Keratinocyte (primary cell): ENCODE measurements at regions not wholly inside any gene's neighbourhood (a gene's known extent, or its start where the extent isn't known, plus 50 kb on each side); places are given as distances from the start of the nearest gene placed in this dataset.

Source experiments
- DNase-seq: peaks from one replicate; pipeline ENCODE4 v3.0.0-alpha.2; 2011; ENCODE audit warnings: low read depth, missing footprints, low spot score
- FAIRE-seq: peaks from 2 replicates; lab custom pipeline; 2011; peaks lifted over from hg19 to GRCh38; lab: Jason Lieb, UNC
- H2AFZ ChIP-seq: 2 replicates; pipeline ENCODE4 v1.6.0; 2012; ENCODE audit warnings: low read length, control low read depth, inconsistent platforms; ENCODE audit not compliant: control insufficient read depth
- H3K27ac ChIP-seq: 2 replicates; pipeline ENCODE4 v1.5.1; 2011; ENCODE audit warnings: low read length; ENCODE audit not compliant: control insufficient read depth, insufficient read depth
- H3K27me3 ChIP-seq: 3 replicates; pipeline ENCODE4 v1.6.0; 2011; ENCODE audit warnings: low read length; ENCODE audit not compliant: control insufficient read depth, insufficient read depth; ENCODE audit errors: extremely low read depth
- H3K36me3 ChIP-seq, 2 experiments: 2 replicates in 1 of 2; 3 replicates in 1 of 2; pipeline ENCODE4 v1.5.1; 2011; ENCODE audit warnings: low read length in 2 of 2, mild to moderate bottlenecking in 1 of 2; ENCODE audit not compliant: control insufficient read depth in 2 of 2, insufficient read depth in 2 of 2; ENCODE audit errors: extremely low read depth in 1 of 2
- H3K4me1 ChIP-seq: 3 replicates; pipeline ENCODE4 v1.5.1; 2011; ENCODE audit warnings: low read length; ENCODE audit not compliant: control insufficient read depth, insufficient read depth; ENCODE audit errors: extremely low read depth
- H3K4me2 ChIP-seq: 3 replicates; pipeline ENCODE4 v1.6.0; 2011; ENCODE audit warnings: low read depth, low read length; ENCODE audit not compliant: control insufficient read depth, insufficient read depth; ENCODE audit errors: extremely low read depth
- H3K4me3 ChIP-seq, 3 experiments: fragments of 200-600 bp in 1 of 3; sonication (generic) in 1 of 3; 2 replicates in 2 of 3; 3 replicates in 1 of 3; pipeline ENCODE4 v1.5.1; 2011 to 2016; ENCODE audit warnings: low read length in 3 of 3, mild to moderate bottlenecking in 3 of 3, control low read depth in 2 of 3, inconsistent platforms in 1 of 3, low read depth in 1 of 3, mixed read lengths in 1 of 3, mixed run types in 1 of 3, moderate library complexity in 1 of 3; ENCODE audit not compliant: control insufficient read depth in 2 of 3, insufficient read depth in 2 of 3; ENCODE audit errors: extremely low read depth in 1 of 3
- H3K79me2 ChIP-seq: 2 replicates; pipeline ENCODE4 v1.6.0; 2012; ENCODE audit warnings: low read length; ENCODE audit not compliant: control insufficient read depth, insufficient read depth
- H3K9ac ChIP-seq: 3 replicates; pipeline ENCODE4 v1.6.0; 2011; ENCODE audit warnings: low read length; ENCODE audit not compliant: control insufficient read depth, insufficient read depth; ENCODE audit errors: extremely low read depth
- H3K9me1 ChIP-seq: 3 replicates; pipeline ENCODE4 v1.6.0; 2011; ENCODE audit warnings: low read length; ENCODE audit not compliant: control insufficient read depth, insufficient read depth; ENCODE audit errors: extremely low read depth
- H3K9me3 ChIP-seq: 2 replicates; pipeline ENCODE4 v1.5.1; 2012; ENCODE audit warnings: low read depth, low read length; ENCODE audit not compliant: control insufficient read depth
- H4K20me1 ChIP-seq: 3 replicates; pipeline ENCODE4 v1.6.0; 2011; ENCODE audit warnings: low read length; ENCODE audit not compliant: control insufficient read depth, insufficient read depth; ENCODE audit errors: extremely low read depth
- CTCF ChIP-seq, 3 experiments: IDR thresholded peaks in 1 of 3; conservative IDR thresholded peaks in 1 of 3; optimal IDR thresholded peaks in 1 of 3; 2 replicates in 2 of 3; 3 replicates in 1 of 3; pipeline versions ENCODE3 to v1.5.1; 2011; ENCODE audit warnings: low read length in 3 of 3, mild to moderate bottlenecking in 3 of 3, moderate library complexity in 2 of 3, control low read depth in 1 of 3, inconsistent platforms in 1 of 3; ENCODE audit not compliant: insufficient read depth in 2 of 3; ENCODE audit errors: extremely low read depth in 1 of 3
- EZH2 ChIP-seq: IDR thresholded peaks from one replicate; pipeline ENCODE4 v1.6.1; 2012; ENCODE audit warnings: inconsistent platforms, mild to moderate bottlenecking, low read length, moderate library complexity
- dilution Hi-C: fragments of 300-500 bp; cut with MboI; formaldehyde crosslinking; loops from one replicate; pipeline ENCODE4 v1.7.0; 2020; ENCODE audit warnings: low sequenced_read_pairs; ENCODE audit not compliant: extremely low pct_ligation_motif_present

GRCh38 chr17:34199932-34200534 is 55.1 kb upstream of the CCL2 start:
- dilution Hi-C loops = loop anchor here (25.0 kb wide), 1 partner anchor 162 kb away; the partner anchor contains the start of genes CCL1 and CCL13
- FAIRE-seq (peak; percentile 88), DNase-seq (peak; percentile 61)
- no peaks in the 10 kb centered on the region for H3K9me1 ChIP-seq
- no peak overlapping the region for H3K27ac ChIP-seq
- no peaks in the 10 kb centered on the region for H3K36me3 ChIP-seq
- no peak for TF ChIP-seq EZH2
- TF ChIP-seq CTCF (optimal IDR thresholded peaks at IDR 0.05 in 1 of 3, IDR thresholded peaks at IDR 0.05 in 1 of 3, conservative IDR thresholded peaks at IDR 0.05 in 1 of 3; ENCODE audit: extremely low read depth in 1 of 3, insufficient read depth in 2 of 3, low read length in 3 of 3) = peak; percentile 100
- no peak overlapping the region for H3K9ac ChIP-seq
- H3K27me3 ChIP-seq = peaks cover 9% of the 10 kb centered on the region
- no peaks in the 10 kb centered on the region for H4K20me1 ChIP-seq
- H3K4me3 ChIP-seq = no peak overlapping the region
- no peaks in the 10 kb centered on the region for H3K4me1 ChIP-seq
- H3K9me3 ChIP-seq = no peaks in the 10 kb centered on the region
- no peak overlapping the region for H2AFZ ChIP-seq
- no peaks in the 10 kb centered on the region for H3K79me2 ChIP-seq
- no peak overlapping the region for H3K4me2 ChIP-seq

- no peaks in the 10 kb centered on the region for H3K9me1 ChIP-seq
- FAIRE-seq = no peak
- H3K79me2 ChIP-seq = no peaks in the 10 kb centered on the region
- no peaks in the 10 kb centered on the region for H4K20me1 ChIP-seq
- no peak overlapping the region for H3K9ac ChIP-seq
- H3K4me3 ChIP-seq = no peak overlapping the region
- H3K27ac ChIP-seq = no peak overlapping the region
- no peaks in the 10 kb centered on the region for H3K36me3 ChIP-seq
- H3K4me1 ChIP-seq = no peaks in the 10 kb centered on the region
- no peak overlapping the region for H3K4me2 ChIP-seq
- dilution Hi-C loops = loop anchor here (25.0 kb wide), 1 partner anchor 161 kb away; the partner anchor contains the start of genes CCL1 and CCL13
- no peaks in the 10 kb centered on the region for H3K9me3 ChIP-seq
- H3K27me3 ChIP-seq = peaks cover 9% of the 10 kb centered on the region
- DNase-seq = no peak
- H2AFZ ChIP-seq = no peak overlapping the region
- no peak for TF ChIP-seq CTCF (optimal IDR thresholded peaks at IDR 0.05 in 1 of 3, IDR thresholded peaks at IDR 0.05 in 1 of 3, conservative IDR thresholded peaks at IDR 0.05 in 1 of 3; ENCODE audit: extremely low read depth in 1 of 3, insufficient read depth in 2 of 3, low read length in 3 of 3)
- TF ChIP-seq EZH2 = no peak
Observed at GRCh38 chr17:34201225-34201624, 53.9 kb upstream of the CCL2 start.
